Lower lobe of right lung (tissue), 2 donors: ENCODE measurements at regions not wholly inside any gene's neighbourhood (a gene's known extent, or its start where the extent isn't known, plus 50 kb on each side); places are given as distances from the start of the nearest gene placed in this dataset.

Source experiments
- ATAC-seq, 2 donors: fragments of 200-7000 bp; cut with Tn5 transposase; one replicate each; pipeline ENCODE4 v1.9.1; 2020 to 2022; ENCODE audit warnings: mild to moderate bottlenecking in 2 of 2, moderate library complexity in 2 of 2
- DNase-seq: peaks from one replicate; pipeline ENCODE4 v3.0.0-alpha.2; 2020
- H3K27ac ChIP-seq: fragments of 200-600 bp; one replicate; pipeline ENCODE4 v1.8.0; 2022
- H3K27me3 ChIP-seq: fragments of 200-600 bp; one replicate; pipeline ENCODE4 v1.8.0; 2022; ENCODE audit warnings: low read depth
- H3K36me3 ChIP-seq: fragments of 200-600 bp; one replicate; pipeline ENCODE4 v1.8.0; 2022; ENCODE audit warnings: mild to moderate bottlenecking
- H3K4me1 ChIP-seq: fragments of 200-600 bp; one replicate; pipeline ENCODE4 v1.8.0; 2022
- H3K4me3 ChIP-seq: fragments of 200-600 bp; one replicate; pipeline ENCODE4 v1.8.0; 2022; ENCODE audit warnings: mild to moderate bottlenecking
- H3K9me3 ChIP-seq: fragments of 200-600 bp; one replicate; pipeline ENCODE4 v1.8.0; 2022
- CTCF ChIP-seq: fragments of 200-600 bp; IDR thresholded peaks from one replicate; pipeline ENCODE4 v1.8.0; 2022; ENCODE audit warnings: antibody characterized with exemption, mild to moderate bottlenecking
- intact Hi-C: fragments of 100-400 bp; cut with DNase I; formaldehyde crosslinking; loops from one replicate; pipeline ENCODE4 v1.11.0; 2022
- donor health status: DM: no; HTN: yes; CAD: no; lungs with severe emphysema.

GRCh38 chr15:35174948-35175347 is 89.9 kb upstream of the NANOGP8 start:
- Histone ChIP-seq H3K9me3 (no peaks in the 10 kb centered on the region), H3K27ac (no peak overlapping the region), H3K27me3 (no peaks in the 10 kb centered on the region), H3K4me3 (no peak overlapping the region), H3K4me1 (no peaks in the 10 kb centered on the region), H3K36me3 (no peaks in the 10 kb centered on the region)
- ATAC-seq = no peak
- no peak for TF ChIP-seq CTCF
- intact Hi-C loops = no loop called here
- DNase-seq = no peak

- TF ChIP-seq CTCF = no peak
- ATAC-seq = no peak
- H3K27me3 ChIP-seq = no peaks in the 10 kb centered on the region
- no peak overlapping the region for H3K4me3 ChIP-seq
- H3K9me3 ChIP-seq = no peaks in the 10 kb centered on the region
- intact Hi-C loops = no loop called here
- no peaks in the 10 kb centered on the region for H3K4me1 ChIP-seq
- no peak overlapping the region for H3K27ac ChIP-seq
- DNase-seq = no peak
- H3K36me3 ChIP-seq = no peaks in the 10 kb centered on the region
These were observed 88.5 kb upstream of the NANOGP8 start for GRCh38 chr15:35173444-35174118.

GRCh38 chr15:35170207-35170606 is 85.1 kb upstream of the NANOGP8 start:
- no peak overlapping the region for H3K4me3 ChIP-seq
- intact Hi-C loops = no loop called here

GRCh38 chr15:35168464-35168863 is 83.4 kb upstream of the NANOGP8 start:
- ATAC-seq = no peak

More at GRCh38 chr15:35170207-35170606, 85.1 kb upstream of the NANOGP8 start:
- Histone ChIP-seq H3K36me3 (no peaks in the 10 kb centered on the region), H3K27me3 (no peaks in the 10 kb centered on the region), H3K9me3 (no peaks in the 10 kb centered on the region), H3K27ac (no peak overlapping the region), H3K4me1 (no peaks in the 10 kb centered on the region)
- DNase-seq = no peak
- ATAC-seq = no peak
- no peak for TF ChIP-seq CTCF

GRCh38 chr15:35167675-35168074 is 82.6 kb upstream of the NANOGP8 start:
- Histone ChIP-seq H3K4me1 (no peaks in the 10 kb centered on the region), H3K27me3 (no peaks in the 10 kb centered on the region), H3K9me3 (no peaks in the 10 kb centered on the region), H3K36me3 (no peaks in the 10 kb centered on the region), H3K4me3 (no peak overlapping the region), H3K27ac (no peak overlapping the region)
- no peak for ATAC-seq
- intact Hi-C loops = no loop called here
- TF ChIP-seq CTCF = no peak
- DNase-seq = no peak

More at GRCh38 chr15:35168464-35168863, 83.4 kb upstream of the NANOGP8 start:
- no peaks in the 10 kb centered on the region for H3K9me3 ChIP-seq
- no peak overlapping the region for H3K4me3 ChIP-seq
- no peaks in the 10 kb centered on the region for H3K36me3 ChIP-seq
- no peak overlapping the region for H3K27ac ChIP-seq
- intact Hi-C loops = no loop called here
- H3K4me1 ChIP-seq = no peaks in the 10 kb centered on the region
- no peaks in the 10 kb centered on the region for H3K27me3 ChIP-seq
- no peak for DNase-seq
- no peak for TF ChIP-seq CTCF
